ENCODE measurements at regions not wholly inside any gene's neighbourhood (a gene's known extent, or its start where the extent isn't known, plus 50 kb on each side); places are given as distances from the start of the nearest gene placed in this dataset.
"Not testable (repeated sequence)": the region's sequence is repeated elsewhere in the genome, so short reads cannot be mapped to it uniquely, and the experiment has no call there.

GRCh38 chr4:54409270-54409817 is 180.3 kb downstream of the PDGFRA start:
- not testable (repeated sequence) for DNase-seq

GRCh38 chr4:54414545-54414944 is 185.5 kb downstream of the PDGFRA start:
- DNase-seq: no peak

GRCh38 chr4:54417476-54417875 is 188.4 kb downstream of the PDGFRA start:
- DNase-seq: no peak

GRCh38 chr4:54418468-54418867 is 189.4 kb downstream of the PDGFRA start:
- DNase-seq: no peak

- no peak for DNase-seq
Measured at GRCh38 chr4:54423066-54423465, 194.0 kb downstream of the PDGFRA start.

- DNase-seq: no peak
Measured at GRCh38 chr4:54427826-54428225, 198.7 kb downstream of the PDGFRA start.

GRCh38 chr4:54428940-54429339 is 199.8 kb downstream of the PDGFRA start:
- DNase-seq: no peak

- no peak for DNase-seq
Measured at GRCh38 chr4:54433686-54434085, 204.6 kb downstream of the PDGFRA start.

- DNase-seq: peak; percentile 51
Measured at GRCh38 chr4:54439831-54440243, 210.7 kb downstream of the PDGFRA start.

GRCh38 chr4:54440394-54441136 is 211.5 kb downstream of the PDGFRA start:
- DNase-seq: peak; percentile 49

GRCh38 chr4:54445866-54446265 is 211.9 kb upstream of the KIT start:
- no peak for DNase-seq

GRCh38 chr4:54446581-54446980 is 211.2 kb upstream of the KIT start:
- DNase-seq: no peak

- no peak for DNase-seq
Measured at GRCh38 chr4:54447304-54447703, 210.5 kb upstream of the KIT start.

- DNase-seq: no peak
Measured at GRCh38 chr4:54449999-54450398, 207.8 kb upstream of the KIT start.

GRCh38 chr4:54466960-54467359 is 190.8 kb upstream of the KIT start:
- not testable (repeated sequence) for DNase-seq

- no peak for DNase-seq
Measured at GRCh38 chr4:54473077-54473545, 184.6 kb upstream of the KIT start.

- no peak for DNase-seq
Measured at GRCh38 chr4:54473798-54474197, 184.0 kb upstream of the KIT start.

- no peak for DNase-seq
Measured at GRCh38 chr4:54475546-54475945, 182.2 kb upstream of the KIT start.

GRCh38 chr4:54482529-54483200 is 175.1 kb upstream of the KIT start:
- no peak for DNase-seq

GRCh38 chr4:54484383-54484782 is 173.4 kb upstream of the KIT start:
- no peak for DNase-seq

- no peak for DNase-seq
Measured at GRCh38 chr4:54487491-54487890, 170.3 kb upstream of the KIT start.

- DNase-seq: no peak
Measured at GRCh38 chr4:54493862-54494261, 163.9 kb upstream of the KIT start.

GRCh38 chr4:54495091-54495490 is 162.7 kb upstream of the KIT start:
- DNase-seq: peak; percentile 76

GRCh38 chr4:54495641-54496040 is 162.1 kb upstream of the KIT start:
- no peak for DNase-seq
